TTC549 (cell line): ENCODE measurements at regions not wholly inside any gene's neighbourhood (a gene's known extent, or its start where the extent isn't known, plus 50 kb on each side); places are given as distances from the start of the nearest gene placed in this dataset.

ENCODE experiments used
- FAIRE-seq: peaks from 2 replicates; lab custom pipeline; 2012; peaks lifted over from hg19 to GRCh38; lab: Jason Lieb, UNC

DNA sequence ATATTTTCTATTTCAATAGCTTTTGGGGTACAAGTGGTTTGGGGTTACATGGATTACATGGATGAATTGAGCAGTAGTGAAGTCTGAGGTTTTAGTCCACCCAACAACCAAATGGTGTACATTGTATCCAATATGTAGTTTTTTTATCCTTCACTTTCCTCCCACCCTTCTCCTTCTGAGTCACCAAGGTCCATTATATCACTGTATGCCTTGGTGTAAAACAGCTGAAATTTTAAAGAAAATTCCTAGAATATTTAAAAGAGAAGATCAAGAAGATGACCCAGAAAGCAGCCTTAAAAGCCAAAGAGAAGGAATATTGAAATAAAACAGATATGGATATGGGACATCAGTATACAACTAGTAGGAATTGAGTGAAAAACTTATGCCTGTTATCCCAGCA, 204.2 kb upstream of the COL8A1 start:
- FAIRE-seq = no peak

DNA sequence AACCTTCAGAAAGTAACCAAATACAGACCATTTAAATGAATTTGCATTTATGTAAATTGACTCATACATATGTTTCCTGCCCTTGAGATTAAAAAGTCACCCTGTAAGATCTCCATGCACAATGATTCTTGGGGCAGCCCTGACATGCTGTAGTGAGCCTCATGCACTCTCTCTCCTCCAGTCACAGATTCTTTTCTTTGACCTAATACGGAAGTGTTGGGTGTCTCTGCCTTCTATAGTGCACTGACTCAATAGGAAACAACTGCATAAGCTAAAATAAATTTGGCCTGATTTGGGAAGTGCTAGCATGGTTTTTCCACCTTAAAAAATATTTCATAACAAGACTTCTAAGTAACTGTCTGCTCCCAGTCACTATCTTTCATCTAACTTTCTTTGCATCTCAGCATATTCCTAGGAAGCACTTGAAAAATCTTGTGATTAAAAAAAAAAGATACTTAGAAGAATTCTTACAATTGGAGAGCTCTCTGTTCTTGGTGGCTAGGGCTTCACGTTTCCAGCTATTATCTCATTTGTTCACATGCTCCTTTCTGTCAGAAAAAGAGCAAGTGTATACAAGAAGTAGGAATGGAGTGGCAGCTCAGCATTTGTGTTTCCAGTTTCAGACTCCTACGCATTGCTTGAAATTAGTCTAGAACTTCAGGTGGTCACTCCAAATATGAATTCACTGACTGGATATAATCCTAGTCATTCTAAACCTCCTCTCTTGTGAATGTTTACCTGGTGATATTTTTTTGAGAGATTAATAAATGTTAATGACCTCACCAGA, 207.9 kb upstream of the COL8A1 start:
- FAIRE-seq = no peak

DNA sequence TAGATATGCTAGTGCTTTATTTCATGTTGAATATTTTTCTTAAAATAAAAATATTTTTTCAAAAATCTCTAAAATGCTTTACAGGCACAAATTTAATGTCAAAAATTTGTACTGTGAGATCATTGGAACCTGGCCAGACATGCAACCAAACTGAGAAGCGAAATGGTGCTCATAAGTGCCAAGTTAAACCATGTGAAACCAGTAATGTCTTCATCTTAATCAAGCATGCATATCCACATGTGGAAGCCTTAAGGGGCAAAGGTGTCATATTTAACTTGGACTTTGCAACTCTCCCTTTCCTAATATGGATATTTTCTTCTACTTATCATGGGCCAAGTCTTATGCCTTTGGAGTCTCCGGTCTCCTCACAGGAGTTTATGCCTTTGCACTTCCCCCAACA, 208.9 kb upstream of the COL8A1 start:
- FAIRE-seq = no peak

DNA sequence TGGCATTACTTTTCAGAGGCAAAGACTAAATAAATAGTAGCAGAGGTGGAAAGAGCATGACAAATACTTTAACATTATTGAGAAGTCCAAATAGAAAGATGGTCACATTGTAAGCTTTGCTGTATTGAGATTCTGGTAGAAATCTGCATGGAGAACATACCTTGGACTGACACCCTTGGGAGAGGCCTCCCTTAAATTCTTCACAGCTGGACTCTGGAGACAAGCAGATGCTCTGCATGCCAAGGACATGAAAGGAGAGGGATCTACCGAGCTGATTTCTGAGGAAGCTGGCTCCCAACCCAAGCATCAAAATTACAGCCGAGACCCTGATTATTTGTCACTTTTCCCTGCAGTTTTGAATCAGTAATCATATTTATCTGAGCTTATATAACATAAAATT, 212.5 kb upstream of the COL8A1 start:
- no peak for FAIRE-seq

DNA sequence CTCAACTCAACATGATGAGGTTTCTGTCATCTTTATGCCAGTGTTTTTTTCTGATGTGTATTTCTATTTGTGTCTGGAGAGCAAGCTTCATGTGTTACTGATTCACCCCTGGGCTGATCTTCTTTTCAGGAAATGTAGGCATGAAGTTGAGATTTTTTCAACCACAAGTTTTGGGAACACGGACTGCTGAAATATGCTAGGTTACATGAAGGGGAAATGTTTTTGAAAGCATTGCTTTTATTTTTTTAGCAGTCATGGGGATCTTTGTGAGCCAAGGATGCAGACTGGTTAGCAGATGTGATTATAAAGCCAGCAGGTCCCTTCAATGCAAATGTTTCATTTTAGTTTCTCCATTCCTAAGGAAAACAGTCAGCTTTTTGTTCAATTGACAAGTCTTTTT, 219.3 kb upstream of the COL8A1 start:
- FAIRE-seq = no peak

DNA sequence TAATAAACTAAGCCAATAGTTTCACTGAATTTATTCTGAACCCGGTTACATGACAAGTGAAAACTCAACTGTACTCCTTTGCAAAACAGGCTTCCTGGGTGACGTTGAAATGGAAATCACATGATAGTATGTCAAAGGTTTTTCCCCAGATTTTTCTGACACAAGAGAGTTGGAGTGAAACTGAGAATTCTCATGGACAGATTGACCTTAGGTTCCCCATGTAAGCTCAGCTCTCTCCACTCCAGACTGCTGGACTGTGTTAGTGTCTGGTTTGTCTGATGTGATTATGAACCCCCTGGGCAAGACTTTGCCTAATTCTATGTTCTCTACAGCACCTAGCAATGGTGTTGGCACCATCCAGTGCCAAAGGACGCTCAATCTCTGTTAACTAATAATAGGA, 219.7 kb upstream of the COL8A1 start:
- no peak for FAIRE-seq

DNA sequence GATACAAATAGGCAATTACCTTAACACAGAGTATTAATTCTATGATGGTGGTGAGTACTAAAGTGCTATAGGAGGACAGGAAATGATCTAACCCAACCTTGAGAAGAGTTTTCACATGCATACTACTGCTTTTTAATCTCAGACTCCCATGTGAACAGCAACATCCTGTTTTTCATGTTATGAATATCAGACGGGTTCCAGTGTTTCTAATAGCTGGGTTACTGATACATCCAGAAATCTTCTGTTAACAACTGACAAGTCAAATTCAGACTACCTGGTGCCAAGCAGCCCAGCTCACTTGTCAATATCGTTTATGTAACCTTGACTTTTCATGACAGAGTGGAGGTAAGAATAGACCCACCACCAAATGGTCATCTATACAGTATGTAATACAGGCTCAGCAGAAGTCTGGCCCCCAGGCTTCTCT, 220.2 kb upstream of the COL8A1 start:
- FAIRE-seq = no peak

DNA sequence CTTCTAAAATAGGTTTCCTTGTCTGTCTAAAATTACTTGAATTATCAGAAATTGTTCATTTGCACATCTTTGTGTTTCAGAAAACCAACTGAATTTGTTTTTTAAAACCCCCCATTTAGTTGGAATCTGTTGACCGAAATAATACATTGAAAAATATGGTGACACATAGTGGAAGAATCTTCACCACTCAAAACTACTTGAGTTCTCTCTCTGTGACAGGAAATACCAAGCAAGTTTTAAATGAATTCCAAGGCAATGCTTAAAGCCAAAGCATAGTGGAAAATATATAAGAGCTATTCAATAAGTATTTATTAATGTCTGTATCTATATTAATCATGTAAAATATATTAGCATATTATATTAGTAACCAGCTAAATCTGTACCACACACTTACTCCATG, 224.9 kb upstream of the COL8A1 start:
- FAIRE-seq = no peak

DNA sequence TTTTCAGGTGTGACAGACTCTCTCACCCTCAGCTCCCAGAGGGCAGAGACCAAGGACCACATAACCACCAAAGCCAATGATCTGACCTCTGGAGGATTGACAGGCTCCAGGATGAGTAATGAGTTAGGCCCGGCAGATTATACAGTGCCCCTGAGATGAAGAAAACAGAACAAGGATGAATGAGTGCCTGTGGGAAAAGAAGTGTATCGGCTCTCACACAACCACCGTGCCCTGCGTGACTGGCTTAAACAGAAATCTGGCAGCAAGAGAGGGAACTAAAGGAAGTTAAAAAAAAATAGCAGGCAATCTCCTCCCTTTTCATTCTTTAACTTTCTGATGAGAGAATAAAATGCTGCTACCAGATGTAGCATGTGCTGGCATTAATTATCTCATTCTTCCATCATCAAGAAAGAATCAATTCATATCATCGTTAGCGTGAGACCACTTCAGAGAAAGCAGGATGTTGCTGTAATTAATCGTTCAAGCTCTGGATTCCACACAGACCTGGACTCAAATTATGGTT, 227.5 kb upstream of the COL8A1 start:
- no peak for FAIRE-seq

DNA sequence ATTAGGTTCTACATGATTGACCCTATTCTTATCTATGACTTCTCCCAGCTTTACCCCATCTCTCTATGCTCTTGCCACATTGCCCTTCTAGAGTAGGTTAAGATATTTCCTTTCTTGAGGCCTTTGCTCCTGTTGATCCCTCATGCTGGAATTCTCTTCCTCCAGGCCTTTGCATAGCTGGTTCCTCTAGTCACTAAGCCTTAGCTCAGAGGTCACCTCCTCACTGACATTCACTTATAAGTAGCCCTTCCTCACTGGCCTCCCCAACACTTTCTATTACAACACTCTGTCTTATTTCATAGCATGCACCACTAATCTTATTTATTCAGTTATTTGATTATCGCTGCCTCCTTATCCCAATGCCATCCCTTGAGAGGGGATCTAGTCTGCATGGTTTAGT, 228.4 kb upstream of the COL8A1 start:
- no peak for FAIRE-seq

DNA sequence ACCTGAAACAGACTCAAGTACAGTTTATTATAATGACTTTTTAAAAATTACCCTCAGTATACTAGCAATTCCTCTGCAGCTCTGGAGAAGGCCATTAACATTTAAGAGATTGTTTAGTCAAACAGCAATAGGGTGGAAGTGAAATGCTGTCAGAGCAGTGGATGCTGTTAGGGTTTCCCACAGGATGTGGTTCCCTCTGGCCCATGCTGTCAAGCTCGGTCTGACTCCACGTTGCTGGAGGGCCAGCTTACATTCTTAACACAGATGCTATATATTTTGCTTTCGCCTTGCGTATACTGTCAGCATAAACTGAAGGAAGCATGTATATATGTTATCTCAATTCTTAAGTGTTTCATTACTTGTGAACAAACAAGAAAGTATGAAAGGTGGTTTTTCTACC, 231.1 kb upstream of the COL8A1 start:
- no peak for FAIRE-seq

DNA sequence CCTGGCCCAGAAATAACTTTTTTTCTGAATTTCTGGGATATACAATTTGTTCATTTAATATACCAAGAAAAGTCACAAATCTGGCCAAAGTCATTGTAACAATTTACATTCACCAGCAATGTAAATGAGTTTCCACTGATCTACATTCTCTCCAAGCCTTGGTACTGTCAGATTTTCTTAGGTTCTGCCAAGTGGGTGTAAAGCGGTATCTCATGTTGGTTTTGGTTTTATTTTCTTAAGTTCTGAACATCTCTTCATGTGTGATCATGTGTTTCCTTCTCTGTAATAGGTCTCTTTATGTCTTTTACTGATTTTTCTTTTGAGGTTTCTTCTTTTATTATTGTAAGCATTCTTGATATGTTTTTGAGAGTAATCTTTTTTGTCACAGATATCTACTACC, 235.6 kb upstream of the COL8A1 start:
- FAIRE-seq = no peak

DNA sequence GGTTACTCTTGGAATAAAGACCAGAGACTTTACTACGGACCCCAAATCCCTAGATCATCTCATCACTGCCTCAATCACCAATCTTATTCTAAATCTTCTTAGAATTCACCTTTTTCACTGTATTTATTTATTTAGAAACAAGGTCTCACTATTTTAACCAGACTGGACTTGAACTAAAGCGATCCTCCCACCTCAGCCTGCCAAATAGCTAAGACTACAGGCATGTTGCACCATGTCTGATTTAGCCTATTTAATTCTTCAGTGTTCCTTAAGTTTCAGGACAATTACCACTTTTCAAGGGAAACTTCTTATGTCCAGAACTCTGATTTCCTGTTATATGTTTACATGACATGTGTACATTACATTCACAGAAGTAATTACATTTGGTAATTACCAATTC, 238.0 kb upstream of the COL8A1 start:
- no peak for FAIRE-seq

DNA sequence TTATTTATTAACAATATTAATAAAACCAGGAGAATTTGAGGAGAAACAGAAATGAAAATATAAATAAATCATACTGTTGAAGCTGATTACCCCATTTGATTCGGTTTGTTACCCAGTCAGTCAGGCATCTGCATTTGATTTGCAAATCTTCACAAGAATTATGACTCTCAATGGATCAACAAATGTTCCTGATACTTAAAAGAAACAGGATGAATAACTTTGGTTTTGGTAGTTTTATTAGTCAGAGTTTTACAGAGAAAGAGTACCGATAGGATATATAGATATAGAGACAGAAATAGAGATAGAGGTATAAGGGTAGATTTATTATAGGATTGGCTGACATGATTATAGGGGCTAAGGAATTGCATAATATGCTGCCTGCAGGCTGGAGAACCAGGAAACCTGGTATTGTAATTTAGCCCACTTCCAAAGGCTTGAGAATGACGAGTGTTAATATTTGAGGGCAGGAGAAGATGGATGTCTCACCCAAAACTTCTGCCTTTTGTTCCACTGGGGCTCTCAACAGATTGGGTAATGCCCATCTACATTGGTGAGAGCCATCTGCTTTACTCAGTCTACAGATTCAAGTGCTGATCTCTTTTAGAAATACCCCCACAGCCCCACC, 241.6 kb upstream of the COL8A1 start:
- FAIRE-seq = no peak

DNA sequence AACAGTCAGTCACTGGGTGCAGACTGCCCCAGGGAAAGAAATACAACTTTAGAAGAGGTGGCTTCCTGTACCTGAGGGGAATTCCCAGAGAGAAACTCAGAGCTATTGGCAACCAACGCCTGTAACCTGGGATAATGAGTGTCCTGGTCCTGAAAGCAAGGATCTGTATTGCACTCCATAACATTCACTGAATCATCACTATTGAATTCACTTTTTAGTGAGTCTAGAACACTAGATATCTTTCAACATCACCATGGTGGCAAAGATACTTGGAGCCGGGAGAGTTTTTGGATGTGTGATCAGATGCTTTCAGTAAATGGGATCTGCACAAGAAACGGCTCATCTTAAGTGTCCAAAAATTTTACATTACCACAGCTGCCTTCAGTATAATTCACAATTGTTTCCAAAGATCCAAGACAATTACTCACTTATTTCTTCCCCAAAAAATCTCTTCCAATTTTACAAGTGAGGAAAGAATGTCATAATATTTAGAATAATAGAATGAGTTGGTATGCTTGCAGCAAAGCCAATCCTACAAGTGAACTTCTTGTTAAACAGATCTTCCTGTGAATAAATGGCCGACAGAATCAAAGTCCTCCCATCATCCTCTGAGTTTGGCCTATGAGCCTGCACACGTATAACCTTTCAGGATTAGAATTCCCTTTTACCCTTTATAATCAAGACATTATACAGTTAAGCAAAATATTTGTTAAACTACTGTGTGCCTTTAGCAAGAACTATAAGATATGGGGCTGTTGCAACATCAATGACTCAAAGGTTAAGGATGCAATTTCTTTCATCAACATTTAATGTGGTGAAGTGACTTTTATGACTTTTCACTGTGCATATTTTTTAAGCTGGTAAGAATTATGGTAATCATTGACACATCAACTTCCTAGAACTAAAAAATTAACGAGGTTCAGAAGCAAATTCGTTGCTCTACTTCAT, 243.3 kb upstream of the COL8A1 start:
- FAIRE-seq = no peak

DNA sequence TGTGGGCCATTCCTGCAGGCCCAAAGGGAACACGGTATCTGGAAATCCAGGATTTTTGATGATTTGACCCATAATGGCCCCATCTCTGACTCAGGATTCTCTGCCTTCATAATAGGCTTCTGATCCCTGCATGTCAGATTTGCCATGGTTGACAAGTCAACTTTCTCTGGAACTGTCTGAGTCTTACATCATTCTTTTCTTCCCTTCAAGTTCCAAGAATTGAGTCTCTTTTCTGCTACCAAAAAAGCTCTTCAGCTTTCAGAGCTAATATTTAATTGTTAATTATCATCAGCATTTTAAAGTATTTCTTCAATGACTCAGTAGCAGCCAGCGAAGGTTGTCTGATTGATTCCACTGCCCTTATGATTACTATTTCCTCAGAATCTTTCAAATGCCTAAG, 244.4 kb upstream of the COL8A1 start:
- no peak for FAIRE-seq

DNA sequence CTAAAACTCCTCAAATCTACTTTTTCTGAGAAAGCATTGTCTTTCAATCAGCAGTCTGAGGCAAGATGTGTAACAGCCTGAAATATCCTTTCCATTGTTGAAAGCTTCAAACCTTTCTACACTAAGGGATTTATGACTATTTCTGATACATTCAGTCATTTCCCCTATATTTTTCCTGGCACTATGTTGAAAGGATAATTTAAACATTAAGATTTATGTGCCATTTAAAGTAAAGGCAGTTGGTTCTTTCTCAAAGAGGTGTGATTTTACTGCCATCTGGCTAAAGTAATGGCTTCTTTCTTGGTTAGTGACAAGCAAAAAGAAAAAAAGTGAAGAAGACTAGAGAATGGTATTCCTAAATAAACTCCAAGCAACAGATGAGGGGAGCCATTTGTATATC, 249.6 kb upstream of the COL8A1 start:
- FAIRE-seq = no peak

DNA sequence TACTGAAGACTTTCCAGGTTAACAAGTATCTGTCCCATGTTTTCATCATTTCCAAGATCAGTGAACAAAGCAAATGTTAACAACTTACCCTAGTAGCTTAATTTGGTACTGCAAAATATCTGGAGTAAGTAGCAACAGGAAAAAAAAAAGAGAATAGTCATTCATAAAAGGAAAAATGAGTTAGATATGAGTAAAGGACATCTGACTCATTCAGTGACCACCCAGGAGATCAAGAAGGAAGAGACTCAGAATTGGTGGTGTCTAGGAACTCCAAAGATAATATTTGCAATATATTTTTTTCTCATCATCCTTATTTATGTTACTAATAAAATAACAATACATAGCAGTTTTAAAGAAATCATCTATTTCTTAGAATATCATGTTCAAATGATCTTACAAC, 253.8 kb upstream of the COL8A1 start:
- no peak for FAIRE-seq

DNA sequence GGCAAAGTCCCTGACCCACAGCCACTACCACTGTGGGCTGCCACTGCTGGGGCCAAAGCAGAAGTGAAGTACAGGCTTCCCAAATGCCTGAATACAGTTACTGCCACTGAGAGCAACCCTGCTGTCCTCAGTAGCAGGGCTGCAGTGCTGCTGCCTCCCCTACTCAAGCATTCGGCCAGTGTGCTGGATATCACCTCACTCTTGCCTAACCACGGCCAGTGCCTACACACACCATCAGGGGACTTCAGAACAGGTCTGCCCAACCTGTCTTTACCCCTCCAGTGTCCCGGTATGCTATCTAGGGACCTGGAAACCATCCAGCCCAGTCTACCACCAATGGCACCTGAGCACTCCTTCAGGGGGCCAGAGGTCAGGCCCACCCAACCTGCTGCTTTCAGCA, 261.5 kb upstream of the COL8A1 start:
- no peak for FAIRE-seq

DNA sequence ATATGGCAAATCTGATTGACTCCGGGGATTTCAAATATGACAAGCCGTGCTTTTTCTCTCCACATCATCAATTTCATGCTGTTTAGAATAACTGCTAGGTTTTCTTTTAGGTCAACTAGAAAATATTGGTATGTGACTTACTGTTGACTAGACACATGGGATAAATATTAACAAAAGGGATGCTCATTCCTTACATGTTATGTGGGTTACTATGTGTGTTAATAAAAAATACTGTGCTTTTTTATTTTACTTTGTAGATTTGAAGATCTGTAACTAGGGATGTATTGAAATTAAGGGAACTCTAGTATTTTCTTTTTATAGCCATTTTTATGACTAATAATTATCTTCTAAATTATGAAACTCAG, 264.6 kb upstream of the COL8A1 start:
- FAIRE-seq = no peak

DNA sequence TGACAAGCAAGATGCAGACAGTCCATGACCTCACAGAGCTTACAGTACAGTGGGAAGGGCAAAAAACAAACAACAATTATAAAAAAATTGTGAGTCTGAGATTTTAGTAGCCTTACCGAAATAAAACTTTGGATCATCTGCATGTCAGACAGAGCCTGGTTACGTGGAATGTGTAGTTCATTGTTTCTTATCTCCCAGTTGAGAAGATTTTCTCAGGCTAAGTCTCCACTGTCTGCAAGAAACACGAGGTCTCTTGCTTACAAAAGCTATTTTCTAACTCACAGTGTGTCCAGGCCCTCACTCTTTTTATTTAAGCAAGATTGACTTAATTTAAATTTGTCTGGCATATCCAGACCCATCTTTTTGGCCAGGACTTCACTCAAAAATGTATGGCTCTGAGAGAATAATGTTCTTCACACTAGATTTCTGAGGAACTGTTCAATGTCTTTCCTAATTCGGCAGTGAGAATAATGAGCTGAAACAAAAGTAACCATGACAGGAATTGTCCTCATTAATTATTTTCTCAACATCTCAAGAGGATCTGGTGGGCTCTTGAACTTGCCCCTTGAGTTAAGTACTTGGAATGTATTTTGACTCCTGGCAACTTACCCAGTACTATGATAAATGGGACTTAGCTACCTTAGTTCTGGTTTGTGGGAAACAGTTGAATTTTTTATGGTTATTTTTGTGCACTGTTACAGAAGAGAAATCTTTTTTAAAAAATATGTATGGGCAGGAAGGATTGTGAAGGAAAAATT, 265.1 kb upstream of the COL8A1 start:
- no peak for FAIRE-seq
